Natural killer cell treated with Interleukin-12 subunit alpha and Interleukin-12 subunit beta and Interleukin-15 and Interleukin-18, amount 100 ng/mL, for 72 hours (primary cell): ENCODE measurements at regions not wholly inside any gene's neighbourhood (a gene's known extent, or its start where the extent isn't known, plus 50 kb on each side); places are given as distances from the start of the nearest gene placed in this dataset.
"Not testable (repeated sequence)": the region's sequence is repeated elsewhere in the genome, so short reads cannot be mapped to it uniquely, and the experiment has no call there.

Experiments used
- ATAC-seq, 2 donors: fragments of 150-1000 bp; cut with Tn5 transposase in 1 of 2; sonication (Bioruptor Pico), chemical (Tn5 transposase) in 1 of 2; 2 replicates each; pipeline ENCODE4 v1.10.0; 2021
- DNase-seq: peaks from one replicate; pipeline ENCODE4 v3.0.0; 2022; ENCODE audit warnings: low spot score
- H3K27ac Mint-ChIP-seq, 2 donors: 1 replicate in 1 of 2; 2 replicates in 1 of 2; pipeline ENCODE4 v1.8.0; 2022; ENCODE audit warnings: mixed read lengths in 2 of 2, mild to moderate bottlenecking in 1 of 2, moderate library complexity in 1 of 2
- H3K27me3 Mint-ChIP-seq, 2 donors: 1 replicate in 1 of 2; 2 replicates in 1 of 2; pipeline ENCODE4 v1.8.0; 2022; ENCODE audit warnings: mixed read lengths in 2 of 2
- H3K36me3 Mint-ChIP-seq: one replicate; pipeline ENCODE4 v1.8.0; 2022; ENCODE audit warnings: mixed read lengths
- H3K4me1 Mint-ChIP-seq, 2 donors: 1 replicate in 1 of 2; 2 replicates in 1 of 2; pipeline ENCODE4 v1.8.0; 2022; ENCODE audit warnings: low read depth in 2 of 2, mixed read lengths in 2 of 2, mild to moderate bottlenecking in 1 of 2
- H3K4me3 Mint-ChIP-seq: one replicate; pipeline ENCODE4 v1.8.0; 2022; ENCODE audit warnings: mixed read lengths
- H3K9me3 Mint-ChIP-seq: 2 replicates; pipeline ENCODE4 v1.8.0; 2022; ENCODE audit warnings: mixed read lengths

DNA sequence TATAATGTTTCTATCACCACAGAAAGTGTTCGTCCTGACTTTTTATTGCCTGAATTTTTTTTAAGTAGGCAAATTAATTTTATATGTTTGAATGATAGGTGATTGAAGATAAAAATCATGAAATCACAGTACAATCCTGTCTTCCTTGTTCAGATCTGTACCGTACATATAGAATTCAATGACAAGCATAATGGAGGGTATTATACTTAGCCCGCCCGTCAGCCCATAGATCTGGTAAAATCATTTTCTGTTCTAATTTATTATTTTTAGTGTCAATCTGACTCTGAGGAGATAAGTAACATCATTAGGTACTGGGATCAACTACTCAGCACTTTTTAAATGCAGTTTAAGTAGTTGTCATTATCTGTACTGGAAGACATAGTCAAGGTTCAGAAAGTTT, 269.9 kb downstream of the NR2F2 start:
- ATAC-seq (no peak), DNase-seq (no peak)
- Mint-ChIP-seq H3K4me3 (no peak overlapping the region), H3K9me3 (no peaks in the 10 kb centered on the region), H3K36me3 (no peaks in the 10 kb centered on the region), H3K27ac (no peak overlapping the region), H3K27me3 (peaks cover 2 to 14% of the 10 kb centered on the region in 2 donors), H3K4me1 (no peaks in the 10 kb centered on the region)

DNA sequence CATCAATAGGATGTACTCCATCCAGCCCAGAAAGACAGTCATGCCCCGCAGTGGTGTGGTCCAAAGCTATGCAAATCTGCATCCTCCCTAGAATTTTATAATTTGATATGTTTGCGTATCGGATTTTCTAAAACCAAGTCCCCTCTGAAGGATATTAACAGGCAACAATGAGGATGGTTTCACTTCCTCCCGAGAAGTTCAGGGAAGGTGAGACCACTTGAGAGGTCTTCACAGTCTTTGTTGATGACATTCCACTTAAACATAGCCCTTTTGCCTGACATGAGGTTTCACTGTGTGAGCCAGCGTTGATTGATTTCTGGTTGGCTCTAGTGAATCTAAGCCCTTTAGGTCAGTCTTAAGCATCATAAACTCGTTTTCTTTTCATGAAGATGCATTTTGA, 276.1 kb downstream of the NR2F2 start:
- Mint-ChIP-seq H3K9me3 (peaks cover 3% of the 10 kb centered on the region), H3K36me3 (no peaks in the 10 kb centered on the region), H3K4me1 (no peaks in the 10 kb centered on the region), H3K27me3 (peaks cover 2 to 4% of the 10 kb centered on the region in 2 donors), H3K27ac (no peak overlapping the region), H3K4me3 (no peak overlapping the region)
- ATAC-seq, result no peak
- no peak for DNase-seq

DNA sequence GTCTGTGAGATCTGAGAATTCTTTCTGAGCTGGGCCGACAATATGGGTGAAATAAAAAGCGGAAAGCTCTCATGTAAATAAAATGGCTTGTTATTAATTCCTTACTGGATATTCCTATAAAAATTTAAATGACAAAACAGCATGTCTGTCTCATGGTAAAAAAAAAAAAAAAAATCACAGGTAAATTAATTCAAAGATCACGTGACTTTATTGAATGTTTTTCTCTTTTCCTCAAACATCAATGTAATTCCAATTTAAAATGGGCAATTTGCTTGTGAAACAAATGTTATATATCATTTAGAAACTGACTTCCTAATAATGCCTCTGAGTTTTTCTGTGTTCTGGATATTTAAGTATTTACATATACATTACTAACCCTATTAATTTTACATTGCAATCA, 280.3 kb downstream of the NR2F2 start:
- no peak overlapping the region for H3K4me3 Mint-ChIP-seq
- H3K9me3 Mint-ChIP-seq, result peaks cover 5% of the 10 kb centered on the region

DNA sequence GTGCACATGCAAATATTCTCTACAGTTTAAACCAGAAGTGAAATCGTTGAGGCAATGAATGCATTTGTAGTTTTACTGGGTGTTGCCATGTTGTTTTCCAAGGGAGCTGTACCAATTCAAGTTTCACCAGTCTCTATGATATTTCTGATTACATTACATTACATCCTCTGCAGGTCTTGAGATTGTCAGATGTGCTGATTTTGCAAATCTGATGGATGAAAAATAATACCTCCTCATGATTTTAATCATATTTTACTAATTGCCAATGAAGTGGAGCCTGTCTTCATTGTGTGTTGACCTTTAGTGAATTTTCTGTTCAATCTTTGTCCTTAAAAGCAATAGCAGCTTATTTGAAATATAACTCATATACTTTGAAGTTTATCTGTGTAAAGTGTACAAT, 282.4 kb downstream of the NR2F2 start:
- no peak overlapping the region for H3K4me3 Mint-ChIP-seq
- no peak for DNase-seq
- no peak overlapping the region for H3K27ac Mint-ChIP-seq
- H3K27me3 Mint-ChIP-seq, result peaks cover 4 to 5% of the 10 kb centered on the region in 2 donors
- no peaks in the 10 kb centered on the region for H3K4me1 Mint-ChIP-seq
- H3K9me3 Mint-ChIP-seq, result peaks cover 5% of the 10 kb centered on the region
- H3K36me3 Mint-ChIP-seq, result no peaks in the 10 kb centered on the region
- ATAC-seq, result no peak

More for the DNA sequence above, 280.3 kb downstream of the NR2F2 start:
- Mint-ChIP-seq H3K27ac (no peak overlapping the region), H3K27me3 (peaks cover 0 to 2% of the 10 kb centered on the region in 2 donors), H3K4me1 (no peaks in the 10 kb centered on the region), H3K36me3 (no peaks in the 10 kb centered on the region)
- ATAC-seq (no peak), DNase-seq (no peak)

DNA sequence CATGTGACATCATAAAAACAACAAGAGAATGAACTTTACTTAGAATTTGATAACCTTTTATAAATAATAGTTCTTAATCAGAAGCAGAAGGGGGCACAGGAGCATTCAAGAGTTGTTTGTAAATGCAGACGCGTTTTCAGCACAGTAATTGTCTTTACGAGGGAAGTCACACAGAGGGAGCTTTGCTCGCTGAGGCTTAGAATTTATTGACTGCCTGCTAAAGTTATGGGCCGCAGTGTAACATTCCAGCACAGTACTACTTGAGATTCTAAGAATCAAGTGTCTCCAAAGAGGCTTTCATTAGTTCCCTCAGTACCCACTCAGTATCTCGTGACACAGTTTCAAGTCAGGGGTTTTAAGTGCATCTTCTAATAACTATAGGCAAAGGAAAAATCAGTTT, 288.7 kb downstream of the NR2F2 start:
- no peak overlapping the region for H3K4me3 Mint-ChIP-seq
- H3K27me3 Mint-ChIP-seq, result peaks cover 10 to 11% of the 10 kb centered on the region in 2 donors
- no peaks in the 10 kb centered on the region for H3K4me1 Mint-ChIP-seq
- H3K27ac Mint-ChIP-seq, result no peak overlapping the region
- no peaks in the 10 kb centered on the region for H3K36me3 Mint-ChIP-seq
- no peak for ATAC-seq
- no peak for DNase-seq
- no peaks in the 10 kb centered on the region for H3K9me3 Mint-ChIP-seq

DNA sequence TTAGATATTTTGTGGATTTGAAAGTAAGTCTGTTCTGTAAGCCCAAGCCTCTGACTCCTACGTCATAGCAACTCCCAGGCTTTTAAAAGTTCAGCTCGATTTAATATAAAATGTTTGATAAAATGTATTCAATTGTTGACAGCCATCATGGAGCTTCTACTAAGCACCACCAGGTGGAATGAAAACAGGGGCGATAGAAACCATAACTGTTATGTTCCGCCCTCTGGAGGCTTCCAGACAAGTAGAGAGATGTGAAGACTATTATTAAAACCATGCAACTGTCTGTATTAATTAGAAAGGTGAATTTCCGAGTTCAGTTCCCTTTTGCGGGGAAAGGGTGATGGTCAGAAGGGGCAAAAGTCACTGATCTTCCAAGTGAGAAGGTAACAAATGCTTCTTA, 292.2 kb downstream of the NR2F2 start:
- H3K36me3 Mint-ChIP-seq, result no peaks in the 10 kb centered on the region
- no peak overlapping the region for H3K4me3 Mint-ChIP-seq
- no peaks in the 10 kb centered on the region for H3K9me3 Mint-ChIP-seq
- H3K27me3 Mint-ChIP-seq, result peaks cover 6 to 8% of the 10 kb centered on the region in 2 donors
- no peak overlapping the region for H3K27ac Mint-ChIP-seq
- no peak for ATAC-seq
- H3K4me1 Mint-ChIP-seq, result no peaks in the 10 kb centered on the region
- DNase-seq, result no peak

DNA sequence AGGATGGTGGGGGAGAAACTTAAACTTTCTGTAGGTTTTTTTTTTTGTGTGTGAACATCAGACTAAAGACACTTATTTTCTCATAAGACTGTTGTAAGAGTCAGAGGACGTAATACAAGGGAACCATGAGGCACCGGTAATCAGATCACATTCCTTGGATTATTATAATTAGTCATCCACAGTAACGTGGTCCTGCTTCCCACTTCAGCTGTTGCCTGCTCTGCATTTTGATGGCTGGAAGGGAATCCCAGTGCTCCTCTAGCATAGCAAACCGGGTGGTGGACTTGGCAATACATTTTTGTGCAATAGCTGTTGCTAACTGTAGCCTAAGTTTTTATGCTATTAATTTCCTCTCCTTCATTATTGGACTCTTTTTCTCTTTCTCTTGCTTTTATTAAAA, 294.8 kb downstream of the NR2F2 start:
- Mint-ChIP-seq H3K4me3 (no peak overlapping the region), H3K27ac (no peak overlapping the region), H3K27me3 (peaks cover 5 to 6% of the 10 kb centered on the region in 2 donors), H3K4me1 (no peaks in the 10 kb centered on the region), H3K36me3 (no peaks in the 10 kb centered on the region), H3K9me3 (no peaks in the 10 kb centered on the region)
- ATAC-seq (no peak), DNase-seq (no peak)

DNA sequence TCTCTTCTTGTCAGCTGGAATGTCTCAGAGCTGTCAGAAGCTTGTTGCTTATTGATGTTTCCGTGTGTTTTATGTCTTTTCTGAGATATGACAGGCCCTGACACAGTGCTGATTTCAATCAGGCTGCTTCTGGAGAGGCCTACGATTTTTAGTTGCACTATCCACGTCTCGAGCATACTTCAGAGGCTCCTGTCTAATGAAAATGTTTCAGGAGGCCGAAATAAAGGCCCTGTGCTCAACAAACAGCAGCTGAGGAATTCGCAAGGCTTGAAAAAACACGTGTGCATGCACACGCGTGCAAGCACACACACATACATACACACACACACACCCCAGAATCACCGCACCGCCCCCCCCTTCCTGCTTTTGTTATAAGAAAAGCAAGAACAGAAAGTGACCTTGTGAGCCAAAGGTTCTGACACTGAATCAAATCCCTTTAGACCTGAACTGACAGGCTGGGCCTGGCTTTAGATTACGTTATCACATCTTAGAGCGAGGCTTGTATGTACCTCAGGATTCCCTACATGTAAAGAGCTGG, 296.6 kb downstream of the NR2F2 start:
- Mint-ChIP-seq H3K4me1 (no peaks in the 10 kb centered on the region), H3K36me3 (no peaks in the 10 kb centered on the region), H3K4me3 (no peak overlapping the region), H3K27me3 (peaks cover 5 to 6% of the 10 kb centered on the region in 2 donors), H3K9me3 (no peaks in the 10 kb centered on the region), H3K27ac (no peak overlapping the region)
- no peak for ATAC-seq
- DNase-seq, result no peak

DNA sequence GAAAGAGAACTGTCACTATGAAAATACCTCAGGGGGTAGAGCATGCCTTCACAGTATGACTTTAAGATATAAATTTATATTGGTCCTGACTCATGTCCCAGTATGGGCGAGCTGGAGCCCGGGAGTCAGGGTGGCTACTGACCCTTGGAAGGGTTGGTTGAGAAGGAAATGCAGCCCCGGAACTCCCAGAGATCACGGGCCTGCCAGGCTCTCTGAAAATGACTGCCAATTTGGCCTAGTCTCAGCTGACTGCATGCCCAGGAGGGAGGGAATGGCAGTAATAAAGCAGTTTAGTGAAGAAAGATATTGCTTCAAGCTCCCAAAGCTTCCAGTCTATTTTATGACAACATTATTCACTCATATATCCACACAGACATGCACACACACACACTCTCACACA, 299.0 kb downstream of the NR2F2 start:
- no peak for DNase-seq
- Mint-ChIP-seq H3K4me3 (no peak overlapping the region), H3K36me3 (no peaks in the 10 kb centered on the region), H3K9me3 (no peaks in the 10 kb centered on the region), H3K27me3 (no peaks in the 10 kb centered on the region), H3K4me1 (no peaks in the 10 kb centered on the region), H3K27ac (no peak overlapping the region)
- ATAC-seq, result no peak

DNA sequence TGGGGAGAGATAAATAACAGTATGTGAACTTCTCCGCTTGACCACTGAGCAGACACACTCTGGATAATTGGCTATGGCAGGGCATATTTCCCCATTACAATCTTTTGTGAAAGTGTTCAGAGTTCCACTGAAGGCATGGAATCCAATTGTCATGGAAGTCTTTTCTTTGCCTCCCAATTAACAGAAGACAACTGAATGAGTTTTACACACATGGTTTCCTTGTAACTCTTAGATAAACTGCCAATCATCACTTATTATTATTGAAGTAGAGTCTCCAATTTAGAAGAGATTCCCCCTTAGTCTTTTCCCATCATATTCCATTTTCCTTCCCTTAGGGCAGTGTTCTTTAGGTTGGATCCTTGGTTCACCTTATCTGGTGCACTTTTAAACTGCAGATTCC, 308.3 kb downstream of the NR2F2 start:
- H3K9me3 Mint-ChIP-seq, result peaks cover 4% of the 10 kb centered on the region

DNA sequence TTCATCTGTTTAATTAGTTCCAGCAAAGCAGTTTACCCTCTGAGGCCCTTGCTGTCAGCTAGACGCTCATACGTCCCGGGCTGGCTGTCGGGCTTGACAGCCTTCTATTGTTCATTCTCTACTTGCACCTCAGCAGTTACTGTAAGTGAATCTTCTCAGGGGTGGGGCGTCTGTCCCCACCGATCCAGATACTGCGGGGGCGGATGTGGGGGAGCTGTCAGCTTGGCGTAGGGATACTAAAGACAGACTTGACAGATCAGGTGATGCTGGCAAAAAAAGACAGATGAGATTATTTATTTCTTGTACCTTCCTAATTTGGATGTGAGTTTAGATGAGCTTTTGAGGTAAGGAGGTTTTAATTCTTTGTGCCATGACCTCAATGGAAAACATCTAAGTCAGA, 315.3 kb downstream of the NR2F2 start:
- Mint-ChIP-seq H3K27me3 (no peaks in the 10 kb centered on the region), H3K27ac (no peak overlapping the region), H3K9me3 (peaks cover 13% of the 10 kb centered on the region), H3K4me3 (no peak overlapping the region), H3K4me1 (no peaks in the 10 kb centered on the region), H3K36me3 (no peaks in the 10 kb centered on the region)
- DNase-seq, result no peak
- ATAC-seq, result no peak

More for the DNA sequence above, 308.3 kb downstream of the NR2F2 start:
- H3K27ac Mint-ChIP-seq, result no peak overlapping the region
- no peak overlapping the region for H3K4me3 Mint-ChIP-seq
- ATAC-seq, result no peak
- no peaks in the 10 kb centered on the region for H3K4me1 Mint-ChIP-seq
- no peak for DNase-seq
- no peaks in the 10 kb centered on the region for H3K27me3 Mint-ChIP-seq
- no peaks in the 10 kb centered on the region for H3K36me3 Mint-ChIP-seq

DNA sequence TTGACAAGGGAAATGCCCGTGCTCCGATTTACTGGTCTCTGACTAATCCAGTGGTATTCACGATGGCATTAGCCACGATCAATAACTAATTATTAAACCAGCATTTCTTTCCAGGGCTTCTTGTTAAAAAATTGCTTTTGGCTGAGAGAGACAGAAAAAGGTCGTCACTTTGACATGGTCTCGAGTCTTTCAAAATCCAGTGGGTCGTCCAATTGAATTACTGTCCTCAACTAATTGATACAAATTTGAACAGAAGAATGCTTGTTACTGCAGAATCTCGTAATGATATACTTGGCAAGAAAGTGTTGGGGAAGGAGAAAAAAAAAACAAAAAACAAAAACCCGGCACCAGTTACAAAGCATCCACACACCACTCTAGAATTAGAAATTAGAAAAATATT, 318.4 kb downstream of the NR2F2 start:
- no peak overlapping the region for H3K4me3 Mint-ChIP-seq

DNA sequence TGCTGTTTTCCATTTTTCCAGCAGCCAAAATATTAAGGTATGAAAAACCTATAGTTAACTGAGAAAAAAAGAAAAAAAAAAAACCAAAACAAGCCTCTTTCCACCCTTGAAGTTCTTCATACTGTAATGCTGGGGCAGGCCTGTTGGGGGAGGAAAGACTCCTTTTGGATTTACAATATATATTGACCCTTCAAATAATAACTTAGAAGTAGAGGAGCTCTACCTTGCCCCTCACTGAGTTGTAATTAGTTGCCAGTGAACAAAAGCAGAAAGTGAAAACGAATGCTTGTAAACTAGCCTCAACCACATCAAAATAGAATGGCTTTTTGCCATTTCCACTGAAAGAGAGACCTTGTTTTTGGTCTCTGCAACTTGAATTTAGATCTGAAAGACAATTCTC, 326.6 kb downstream of the NR2F2 start:
- DNase-seq (no peak), ATAC-seq (no peak)
- no peak overlapping the region for H3K27ac Mint-ChIP-seq
- H3K27me3 Mint-ChIP-seq, result peaks cover 0 to 8% of the 10 kb centered on the region in 2 donors
- H3K4me3 Mint-ChIP-seq, result no peak overlapping the region
- no peaks in the 10 kb centered on the region for H3K36me3 Mint-ChIP-seq
- peaks cover 5% of the 10 kb centered on the region for H3K9me3 Mint-ChIP-seq
- no peaks in the 10 kb centered on the region for H3K4me1 Mint-ChIP-seq

More for the DNA sequence above, 318.4 kb downstream of the NR2F2 start:
- Mint-ChIP-seq H3K27me3 (peaks cover 0 to 8% of the 10 kb centered on the region in 2 donors), H3K27ac (no peak overlapping the region), H3K4me1 (no peaks in the 10 kb centered on the region), H3K9me3 (peaks cover 15% of the 10 kb centered on the region), H3K36me3 (no peaks in the 10 kb centered on the region)
- no peak for ATAC-seq
- no peak for DNase-seq

DNA sequence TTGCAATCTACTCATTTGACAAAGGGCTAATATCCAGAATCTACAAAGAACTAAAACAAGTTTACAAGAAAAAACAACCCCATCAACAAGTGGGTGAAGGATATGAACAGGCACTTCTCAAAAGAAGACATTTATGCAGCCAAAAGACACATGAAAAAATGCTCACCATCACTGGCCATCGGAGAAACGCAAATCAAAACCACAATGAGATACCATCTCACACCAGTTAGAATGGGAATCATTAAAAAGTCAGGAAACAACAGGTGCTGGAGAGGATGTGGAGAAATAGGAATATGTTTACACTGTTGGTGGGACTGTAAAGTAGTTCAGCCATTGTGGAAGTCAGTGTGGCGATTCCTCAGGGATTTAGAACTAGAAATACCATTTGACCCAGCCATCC, 336.5 kb downstream of the NR2F2 start:
- not testable (repeated sequence) for H3K36me3 Mint-ChIP-seq, H3K4me1 Mint-ChIP-seq

DNA sequence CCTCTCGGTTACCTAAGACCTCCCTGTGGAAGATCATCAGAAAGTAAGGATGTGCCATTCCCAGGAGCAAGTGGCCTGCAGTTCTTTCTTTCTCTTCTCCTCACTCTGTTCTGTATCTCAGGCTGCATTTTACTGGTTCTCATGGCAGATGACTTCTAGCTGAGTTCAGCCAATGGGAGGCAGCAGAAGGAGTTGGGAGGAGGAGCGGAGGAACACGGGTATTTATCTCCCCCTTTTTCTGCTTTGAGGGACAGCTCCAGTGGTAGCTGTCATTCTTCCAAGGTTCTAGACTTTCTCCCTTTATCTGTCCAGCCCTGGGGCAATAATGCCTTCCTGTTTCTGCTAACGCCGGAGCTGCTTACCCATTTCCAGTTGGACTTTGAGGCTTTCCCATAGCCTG, 339.9 kb downstream of the NR2F2 start:
- Mint-ChIP-seq H3K27ac (no peak overlapping the region), H3K36me3 (no peaks in the 10 kb centered on the region), H3K4me1 (no peaks in the 10 kb centered on the region), H3K27me3 (no peaks in the 10 kb centered on the region), H3K9me3 (no peaks in the 10 kb centered on the region), H3K4me3 (no peak overlapping the region)
- ATAC-seq (no peak), DNase-seq (no peak)

More for the DNA sequence above, 336.5 kb downstream of the NR2F2 start:
- H3K27ac Mint-ChIP-seq, DNase-seq, H3K4me3 Mint-ChIP-seq, ATAC-seq: not testable (repeated sequence)
- peaks cover 0 to 18% of the 10 kb centered on the region in 2 donors for H3K27me3 Mint-ChIP-seq
- H3K9me3 Mint-ChIP-seq, result peaks cover 12% of the 10 kb centered on the region
